NB4 (cell line): ENCODE measurements at regions not wholly inside any gene's neighbourhood (a gene's known extent, or its start where the extent isn't known, plus 50 kb on each side); places are given as distances from the start of the nearest gene placed in this dataset.

Experiments used
- CTCF ChIP-seq: IDR thresholded peaks from one replicate; pipeline ENCODE4 v1.5.1; 2012; ENCODE audit warnings: low read depth, low read length
- MAX ChIP-seq: IDR thresholded peaks from 2 replicates; pipeline ENCODE4 v1.6.1; 2011; ENCODE audit warnings: low read depth, low read length
- POLR2A ChIP-seq: IDR thresholded peaks from 2 replicates; pipeline ENCODE4 v1.6.1; 2011; ENCODE audit warnings: mild to moderate bottlenecking; ENCODE audit not compliant: insufficient read length; ENCODE audit errors: extremely low read depth

GRCh38 chr18:57922885-57923284 is 119.8 kb upstream of the ATP8B1 start:
- TF ChIP-seq POLR2A (no peak), CTCF (no peak), MAX (no peak)
